ENCODE measurements at regions not wholly inside any gene's neighbourhood (a gene's known extent, or its start where the extent isn't known, plus 50 kb on each side); places are given as distances from the start of the nearest gene placed in this dataset.

DNA sequence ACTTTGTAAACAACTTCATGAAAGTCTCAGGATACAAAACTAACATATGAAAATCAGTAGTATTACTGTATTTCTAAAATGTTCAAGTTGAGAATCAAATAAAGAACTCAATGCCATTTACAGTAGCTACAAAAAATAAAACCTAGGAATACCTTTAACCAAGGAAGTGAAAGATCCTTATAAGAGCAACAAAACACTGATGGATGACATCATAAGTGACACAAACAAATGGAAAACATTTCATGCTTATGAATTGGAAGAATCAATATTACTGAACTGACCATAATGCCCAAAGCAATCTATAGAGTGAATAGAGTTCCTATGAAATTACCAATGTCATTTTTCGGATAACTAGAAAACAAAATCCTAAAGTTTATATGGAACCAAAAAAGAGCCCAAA is 1038.1 kb downstream of the SUCLG1 start (continued):
- no peak for TF ChIP-seq FOXK1 (CRISPR knock-in tag; IDR thresholded peaks at IDR 0.05; ENCODE audit: borderline replicate concordance)
- no peak for TF ChIP-seq ZNF354B (CRISPR knock-in tag; IDR thresholded peaks at IDR 0.05)
- TF ChIP-seq TEAD1 (CRISPR knock-in tag; IDR thresholded peaks at IDR 0.05): no peak

DNA sequence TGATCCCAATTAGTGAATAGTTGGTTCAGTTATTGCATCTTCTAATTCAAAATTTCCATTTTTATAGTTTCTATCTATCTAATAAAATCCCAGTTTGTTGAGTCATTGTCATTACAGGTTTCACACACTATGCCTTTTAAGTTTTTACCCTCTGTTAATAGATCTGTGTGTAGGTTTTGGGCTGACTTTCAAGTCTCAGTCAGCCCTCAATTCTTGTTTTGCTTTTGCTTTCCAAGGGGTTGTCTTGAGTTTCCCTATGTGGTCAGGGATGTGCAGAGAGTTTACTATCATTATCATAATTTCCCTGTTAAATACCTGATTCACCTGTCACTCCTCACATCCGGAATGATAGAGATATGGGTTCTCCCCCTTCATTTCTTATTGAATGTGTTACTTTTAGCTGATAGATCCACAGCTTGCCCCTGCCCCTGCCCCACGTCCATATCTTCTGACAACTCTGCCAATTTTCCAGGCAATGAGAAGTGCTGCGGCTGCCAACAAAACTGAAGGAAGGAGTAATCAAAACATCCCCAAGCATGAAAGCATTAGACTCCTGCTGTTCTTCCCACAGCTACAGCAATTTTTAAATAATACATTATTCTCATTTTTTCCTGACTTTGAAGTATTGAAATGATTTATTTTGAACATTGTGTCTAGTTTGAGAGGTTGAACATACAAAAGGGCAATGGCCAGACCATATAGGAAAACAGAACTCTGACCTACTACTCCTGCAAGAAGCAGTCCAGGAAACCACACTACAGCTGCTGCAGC is 1064.8 kb downstream of the SUCLG1 start:
- no peaks in the 10 kb centered on the region for H3K9me1 ChIP-seq (ENCODE audit: control insufficient read depth, insufficient read depth, low read length)
- in situ Hi-C loops (cut with MboI): no loop called here
- ChIA-PET CTCF (ENCODE audit: low intra/inter-chr PET ratio) (no interaction called here), POLR2A (no interaction called here)
- intact Hi-C loops (cut with micrococcal nuclease): no loop called here
- H3K4me1 ChIP-seq (replicated peaks in 1 of 2; ENCODE audit: control insufficient read depth in 2 of 2, insufficient read depth in 2 of 2, low read length in 2 of 2): no peaks in the 10 kb centered on the region
- H3K4me3 ChIP-seq: no peak overlapping the region
- no peak for FAIRE-seq
- no peaks in the 10 kb centered on the region; the same call in 1 of the 2 replicates for H3K9me3 ChIP-seq (replicated peaks; ENCODE audit: control insufficient read depth, insufficient read depth, low read depth, low read length)
- no peaks in the 10 kb centered on the region for H3K36me3 ChIP-seq (ENCODE audit: control insufficient read depth, insufficient read depth, low read length)
- no peak overlapping the region for H3K9ac ChIP-seq (ENCODE audit: insufficient read depth in 1 of 2, low read depth in 2 of 2, low read length in 2 of 2)
- BruUV-seq (replicated peaks): no TSS peak
- no peak overlapping the region for H3K4me2 ChIP-seq (ENCODE audit: insufficient read depth, low read length)
- no peaks in the 10 kb centered on the region for H3K79me2 ChIP-seq (ENCODE audit: control insufficient read depth, insufficient read depth, low read length)
- H3K27ac ChIP-seq (ENCODE audit: extremely low read depth, low read depth, low read length): no peak overlapping the region
- 0% methylated on average over 3 of the region's 3 CpGs for WGBS (ENCODE audit: insufficient coverage, low coverage, missing lambda C conversion rate)
- no peaks in the 10 kb centered on the region for H4K20me1 ChIP-seq (replicated peaks; ENCODE audit: control insufficient read depth, insufficient read depth, low read length)
- DNase-seq (ENCODE audit: extremely low read depth in 1 of 4, low spot score in 3 of 4): no peak
- H2AFZ ChIP-seq (ENCODE audit: low read depth, low read length): no peak overlapping the region
- no peaks in the 10 kb centered on the region for H3K27me3 ChIP-seq (ENCODE audit: control insufficient read depth in 2 of 2, insufficient read depth in 2 of 2, low read length in 2 of 2)
- ATAC-seq: no peak
- TF ChIP-seq, protein P1, sequence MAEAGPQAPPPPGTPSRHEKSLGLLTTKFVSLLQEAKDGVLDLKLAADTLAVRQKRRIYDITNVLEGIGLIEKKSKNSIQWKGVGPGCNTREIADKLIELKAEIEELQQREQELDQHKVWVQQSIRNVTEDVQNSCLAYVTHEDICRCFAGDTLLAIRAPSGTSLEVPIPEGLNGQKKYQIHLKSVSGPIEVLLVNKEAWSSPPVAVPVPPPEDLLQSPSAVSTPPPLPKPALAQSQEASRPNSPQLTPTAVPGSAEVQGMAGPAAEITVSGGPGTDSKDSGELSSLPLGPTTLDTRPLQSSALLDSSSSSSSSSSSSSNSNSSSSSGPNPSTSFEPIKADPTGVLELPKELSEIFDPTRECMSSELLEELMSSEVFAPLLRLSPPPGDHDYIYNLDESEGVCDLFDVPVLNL (CRISPR knock-in tag; IDR thresholded peaks at IDR 0.05; ENCODE audit: low read depth): no peak
- TF ChIP-seq PHB (CRISPR knock-in tag; IDR thresholded peaks at IDR 0.05) (no peak), GABPB2 (CRISPR knock-in tag; conservative IDR thresholded peaks at IDR 0.05) (no peak), ZNF830 (CRISPR knock-in tag; IDR thresholded peaks at IDR 0.05) (no peak), SAFB (IDR thresholded peaks at IDR 0.05; ENCODE audit: borderline replicate concordance, low read depth, low read length) (no peak), KLF13 (tag; IDR thresholded peaks at IDR 0.05; ENCODE audit: borderline replicate concordance, low read depth) (no peak), FOXA1 (IDR thresholded peaks at IDR 0.05; ENCODE audit: borderline replicate concordance) (no peak), RFX1 (IDR thresholded peaks at IDR 0.05) (no peak), CXXC5 (CRISPR knock-in tag; IDR thresholded peaks at IDR 0.05) (no peak), MEF2D (tag; conservative IDR thresholded peaks at IDR 0.05; ENCODE audit: low read depth) (no peak), SMAD4 (CRISPR knock-in tag; conservative IDR thresholded peaks at IDR 0.05) (no peak), EP400 (IDR thresholded peaks at IDR 0.05) (no peak), CC2D1A (IDR thresholded peaks at IDR 0.05) (no peak)
- TF ChIP-seq, protein P2, sequence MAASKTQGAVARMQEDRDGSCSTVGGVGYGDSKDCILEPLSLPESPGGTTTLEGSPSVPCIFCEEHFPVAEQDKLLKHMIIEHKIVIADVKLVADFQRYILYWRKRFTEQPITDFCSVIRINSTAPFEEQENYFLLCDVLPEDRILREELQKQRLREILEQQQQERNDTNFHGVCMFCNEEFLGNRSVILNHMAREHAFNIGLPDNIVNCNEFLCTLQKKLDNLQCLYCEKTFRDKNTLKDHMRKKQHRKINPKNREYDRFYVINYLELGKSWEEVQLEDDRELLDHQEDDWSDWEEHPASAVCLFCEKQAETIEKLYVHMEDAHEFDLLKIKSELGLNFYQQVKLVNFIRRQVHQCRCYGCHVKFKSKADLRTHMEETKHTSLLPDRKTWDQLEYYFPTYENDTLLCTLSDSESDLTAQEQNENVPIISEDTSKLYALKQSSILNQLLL (CRISPR knock-in tag; IDR thresholded peaks at IDR 0.05; ENCODE audit: borderline replicate concordance): no peak
- TF ChIP-seq, protein P3, sequence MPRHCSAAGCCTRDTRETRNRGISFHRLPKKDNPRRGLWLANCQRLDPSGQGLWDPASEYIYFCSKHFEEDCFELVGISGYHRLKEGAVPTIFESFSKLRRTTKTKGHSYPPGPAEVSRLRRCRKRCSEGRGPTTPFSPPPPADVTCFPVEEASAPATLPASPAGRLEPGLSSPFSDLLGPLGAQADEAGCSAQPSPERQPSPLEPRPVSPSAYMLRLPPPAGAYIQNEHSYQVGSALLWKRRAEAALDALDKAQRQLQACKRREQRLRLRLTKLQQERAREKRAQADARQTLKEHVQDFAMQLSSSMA (CRISPR knock-in tag; IDR thresholded peaks at IDR 0.05): no peak
- TF ChIP-seq, protein P4, sequence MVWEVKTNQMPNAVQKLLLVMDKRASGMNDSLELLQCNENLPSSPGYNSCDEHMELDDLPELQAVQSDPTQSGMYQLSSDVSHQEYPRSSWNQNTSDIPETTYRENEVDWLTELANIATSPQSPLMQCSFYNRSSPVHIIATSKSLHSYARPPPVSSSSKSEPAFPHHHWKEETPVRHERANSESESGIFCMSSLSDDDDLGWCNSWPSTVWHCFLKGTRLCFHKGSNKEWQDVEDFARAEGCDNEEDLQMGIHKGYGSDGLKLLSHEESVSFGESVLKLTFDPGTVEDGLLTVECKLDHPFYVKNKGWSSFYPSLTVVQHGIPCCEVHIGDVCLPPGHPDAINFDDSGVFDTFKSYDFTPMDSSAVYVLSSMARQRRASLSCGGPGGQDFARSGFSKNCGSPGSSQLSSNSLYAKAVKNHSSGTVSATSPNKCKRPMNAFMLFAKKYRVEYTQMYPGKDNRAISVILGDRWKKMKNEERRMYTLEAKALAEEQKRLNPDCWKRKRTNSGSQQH (CRISPR knock-in tag; IDR thresholded peaks at IDR 0.05): no peak
